Stomach (tissue), 8 donors: ENCODE measurements at regions not wholly inside any gene's neighbourhood (a gene's known extent, or its start where the extent isn't known, plus 50 kb on each side); places are given as distances from the start of the nearest gene placed in this dataset.

ENCODE experiments used
- DNase-seq, 2 donors: peaks; one replicate each; pipeline versions ENCODE4 v3.0.0 to v3.0.0-alpha.2; 2013 to 2019
- H3K27ac ChIP-seq, 5 donors: fragments of 200-600 bp in 4 of 5; sonication (generic) in 4 of 5; one replicate each; pipeline ENCODE4 v1.5.1; 2013 to 2019; ENCODE audit warnings: mild to moderate bottlenecking in 1 of 5, moderate library complexity in 1 of 5
- H3K27me3 ChIP-seq, 3 donors: fragments of 200-600 bp; sonication (generic); one replicate each; pipeline ENCODE4 v1.5.1; 2017 to 2019; ENCODE audit warnings: mixed run types in 1 of 3
- H3K36me3 ChIP-seq, 4 donors: fragments of 200-600 bp; sonication (generic); 1 replicate in 3 of 4; 2 replicates in 1 of 4; pipeline ENCODE4 v1.5.1; 2016 to 2019
- H3K4me1 ChIP-seq, 4 donors: fragments of 200-600 bp; sonication (generic); one replicate each; pipeline ENCODE4 v1.5.1; 2016 to 2019
- H3K4me3 ChIP-seq, 4 donors: fragments of 200-600 bp; sonication (generic) in 3 of 4; one replicate each; pipeline ENCODE4 v1.5.1; 2016 to 2019; ENCODE audit warnings: mild to moderate bottlenecking in 1 of 4
- H3K9me3 ChIP-seq, 4 donors: fragments of 200-600 bp; sonication (generic); one replicate each; pipeline ENCODE4 v1.5.1; 2016 to 2019
- CTCF ChIP-seq, 7 experiments: fragments of 450-650 bp in 4 of 7; fragments of 200-600 bp in 3 of 7; sonication (generic) in 3 of 7; IDR thresholded peaks; one replicate each; pipeline ENCODE4 v1.5.1; 2016 to 2019; ENCODE audit warnings: antibody characterized with exemption in 7 of 7, control low read depth in 2 of 7, mild to moderate bottlenecking in 1 of 7
- EP300 ChIP-seq: sonication (generic); formaldehyde crosslinking; IDR thresholded peaks from one replicate; pipeline ENCODE4 v1.6.1; 2017; ENCODE audit warnings: antibody characterized with exemption
- POLR2A ChIP-seq, 4 donors: fragments of 450-650 bp; IDR thresholded peaks; one replicate each; pipeline ENCODE4 v1.6.1; 2016; ENCODE audit warnings: antibody characterized with exemption in 4 of 4, control low read depth in 2 of 4, mild to moderate bottlenecking in 1 of 4, moderate library complexity in 1 of 4
- POLR2AphosphoS5 ChIP-seq, 3 donors: sonication (generic); formaldehyde crosslinking; IDR thresholded peaks; one replicate each; pipeline ENCODE4 v1.6.1; 2016; ENCODE audit warnings: antibody characterized with exemption in 3 of 3
- WGBS, 5 donors: extraction: QIAGEN DNeasy Blood & Tissue Kit in 3 of 5; methylation state at CpG; one replicate each; pipeline versions ENCODE4 v1.1.5 to v1.1.7; 2013 to 2018; 5-methylcytosine and 5-hydroxymethylcytosine counted together
- intact Hi-C: fragments of 100-400 bp; cut with DNase I; formaldehyde crosslinking; loops from one replicate; pipeline ENCODE4 v1.15.1; 2023; ENCODE audit warnings: low total_unique reads
- donor health status: healthy with polysubstance abuse.
- donor health status: Bipolar disorder and iron deficiency.
- donor health status: healthy.

- Histone ChIP-seq H3K9me3 (no peaks in the 10 kb centered on the region), H3K36me3 (no peaks in the 10 kb centered on the region), H3K27me3 (no peaks in the 10 kb centered on the region), H3K4me1 (no peaks in the 10 kb centered on the region), H3K4me3 (no peak overlapping the region), H3K27ac (no peak overlapping the region)
- intact Hi-C loops = no loop called here
- no peak for TF ChIP-seq POLR2AphosphoS5 (IDR thresholded peaks at IDR 0.05)
- no peak for TF ChIP-seq POLR2A (IDR thresholded peaks at IDR 0.05)
- TF ChIP-seq CTCF (IDR thresholded peaks at IDR 0.05) = no peak
- no peak for TF ChIP-seq EP300
- 73 to 95% (median 83%) methylated on average over 2 of the region's 2 CpGs for WGBS, 5 donors
- no peak for DNase-seq
Observed at GRCh38 chr6:72495441-72495840, 126.4 kb upstream of the KCNQ5 start.

DNA sequence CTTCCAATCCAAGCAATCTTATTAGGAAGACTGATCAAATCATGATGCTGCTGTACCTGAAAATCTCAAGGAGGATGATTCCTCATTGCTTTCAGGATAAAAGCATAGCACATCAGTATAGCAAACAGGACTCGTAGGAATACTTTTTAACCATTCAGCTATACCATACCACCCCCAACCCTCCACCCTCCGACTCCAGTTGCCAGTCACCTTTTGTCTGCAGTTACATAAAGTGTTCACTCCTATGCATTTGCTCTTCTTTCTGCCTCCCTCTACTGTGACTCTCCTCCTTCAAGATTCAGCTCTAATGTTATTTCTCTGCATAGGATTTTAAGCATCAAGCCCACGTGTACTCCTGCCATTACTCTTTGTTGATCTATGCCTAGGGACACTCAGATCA is 124.7 kb upstream of the KCNQ5 start:
- Histone ChIP-seq H3K9me3 (no peaks in the 10 kb centered on the region), H3K36me3 (no peaks in the 10 kb centered on the region), H3K4me1 (no peaks in the 10 kb centered on the region), H3K4me3 (no peak overlapping the region), H3K27me3 (no peaks in the 10 kb centered on the region), H3K27ac (no peak overlapping the region)
- TF ChIP-seq EP300 = no peak
- TF ChIP-seq POLR2AphosphoS5 (IDR thresholded peaks at IDR 0.05) = no peak
- TF ChIP-seq CTCF (IDR thresholded peaks at IDR 0.05) = no peak
- TF ChIP-seq POLR2A (IDR thresholded peaks at IDR 0.05) = no peak
- DNase-seq = no peak
- 42 to 72% (median 55%) methylated on average over 3 of the region's 3 CpGs for WGBS, 5 donors
- intact Hi-C loops = no loop called here

GRCh38 chr6:72500669-72501068 is 121.2 kb upstream of the KCNQ5 start:
- intact Hi-C loops = no loop called here
- 82 to 88% (median 85%) methylated on average over 3 of the region's 3 CpGs for WGBS, 5 donors
- DNase-seq = no peak
- H3K4me3 ChIP-seq = no peak overlapping the region
- H3K4me1 ChIP-seq = no peaks in the 10 kb centered on the region
- H3K27ac ChIP-seq = no peak overlapping the region
- H3K9me3 ChIP-seq = no peaks in the 10 kb centered on the region
- no peaks in the 10 kb centered on the region for H3K36me3 ChIP-seq
- TF ChIP-seq CTCF (IDR thresholded peaks at IDR 0.05) (no peak), EP300 (no peak), POLR2A (IDR thresholded peaks at IDR 0.05) (no peak), POLR2AphosphoS5 (IDR thresholded peaks at IDR 0.05) (no peak)
- no peaks in the 10 kb centered on the region for H3K27me3 ChIP-seq

DNA sequence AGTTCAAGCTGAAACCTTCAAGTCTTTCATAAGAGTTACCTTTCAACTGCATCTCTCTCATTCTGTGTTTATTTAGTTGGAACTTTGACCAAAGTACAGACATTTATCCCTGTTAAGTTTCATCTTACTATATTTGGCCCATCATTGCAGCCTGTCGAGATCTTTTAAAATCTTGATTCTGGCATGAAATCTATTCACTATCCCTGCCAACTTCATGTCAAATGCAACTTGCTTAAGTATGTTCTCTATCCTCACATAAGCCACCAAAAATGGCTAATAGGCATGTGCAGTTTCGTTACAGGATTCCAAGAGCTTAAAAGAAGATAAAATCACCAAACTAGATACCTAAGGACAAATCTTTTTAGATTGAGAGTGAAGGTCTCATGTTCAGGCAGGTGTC is 117.5 kb upstream of the KCNQ5 start:
- no peak for TF ChIP-seq POLR2A (IDR thresholded peaks at IDR 0.05)
- no peak for TF ChIP-seq POLR2AphosphoS5 (IDR thresholded peaks at IDR 0.05)
- Histone ChIP-seq H3K27ac (no peak overlapping the region), H3K36me3 (no peaks in the 10 kb centered on the region), H3K27me3 (no peaks in the 10 kb centered on the region), H3K9me3 (no peaks in the 10 kb centered on the region), H3K4me1 (no peaks in the 10 kb centered on the region), H3K4me3 (no peak overlapping the region)
- intact Hi-C loops = no loop called here
- DNase-seq = no peak
- WGBS, 5 donors = 48 to 65% (median 57%) methylated on average over 2 of the region's 2 CpGs

DNA sequence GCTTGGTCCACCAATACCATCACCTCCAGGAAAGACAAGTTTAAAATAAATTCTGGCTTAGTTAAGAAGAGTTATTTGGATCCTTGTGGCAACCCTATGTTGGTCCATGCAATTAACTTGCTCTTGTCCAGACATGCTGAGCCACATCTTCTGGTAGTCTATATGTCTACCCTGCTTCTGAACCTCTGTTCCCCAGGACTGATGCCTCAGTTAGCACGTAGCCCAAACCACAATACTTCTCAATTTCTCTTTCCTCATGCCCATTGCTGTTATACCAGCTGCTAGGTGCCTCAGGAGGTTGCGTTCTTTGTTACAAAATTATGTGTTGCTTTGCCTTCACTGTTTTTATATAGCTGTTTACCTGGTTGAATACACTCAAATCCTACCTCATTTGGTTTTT is 116.4 kb upstream of the KCNQ5 start:
- Histone ChIP-seq H3K9me3 (no peaks in the 10 kb centered on the region), H3K27me3 (no peaks in the 10 kb centered on the region), H3K27ac (no peak overlapping the region), H3K36me3 (no peaks in the 10 kb centered on the region), H3K4me3 (no peak overlapping the region), H3K4me1 (no peaks in the 10 kb centered on the region)
- 20 to 73% (median 34%) methylated on average over 2 of the region's 2 CpGs for WGBS, 5 donors
- intact Hi-C loops = no loop called here
- DNase-seq = no peak
- TF ChIP-seq POLR2AphosphoS5 (IDR thresholded peaks at IDR 0.05) (no peak), POLR2A (IDR thresholded peaks at IDR 0.05) (no peak), EP300 (no peak), CTCF (IDR thresholded peaks at IDR 0.05) (no peak)
